ENCODE measurements at regions not wholly inside any gene's neighbourhood (a gene's known extent, or its start where the extent isn't known, plus 50 kb on each side); places are given as distances from the start of the nearest gene placed in this dataset.

DNA sequence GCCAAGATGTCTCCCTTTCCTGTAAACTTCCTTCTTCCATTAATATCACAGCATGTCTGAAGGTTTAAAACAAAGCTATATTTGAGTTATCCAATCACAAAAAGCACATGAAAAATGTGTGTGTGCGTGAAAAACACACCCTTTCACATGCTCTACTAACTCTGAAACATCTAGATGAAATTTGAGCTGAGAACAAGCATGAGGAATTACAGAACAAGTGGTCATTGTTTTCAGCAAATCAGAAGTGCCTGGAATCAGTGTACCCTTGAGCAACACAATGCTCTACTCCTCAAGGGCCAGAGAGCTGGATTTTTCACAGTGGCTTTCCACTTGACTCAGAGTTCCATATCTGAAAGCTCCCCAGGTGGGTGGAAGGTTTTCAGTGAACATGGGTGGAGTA is 255.9 kb downstream of the PSAT1 start:
- Histone ChIP-seq H3K9ac (ENCODE audit: low read length) (no peak overlapping the region), H3K27me3 (ENCODE audit: control insufficient read depth, insufficient read depth, low read length) (no peaks in the 10 kb centered on the region)

DNA sequence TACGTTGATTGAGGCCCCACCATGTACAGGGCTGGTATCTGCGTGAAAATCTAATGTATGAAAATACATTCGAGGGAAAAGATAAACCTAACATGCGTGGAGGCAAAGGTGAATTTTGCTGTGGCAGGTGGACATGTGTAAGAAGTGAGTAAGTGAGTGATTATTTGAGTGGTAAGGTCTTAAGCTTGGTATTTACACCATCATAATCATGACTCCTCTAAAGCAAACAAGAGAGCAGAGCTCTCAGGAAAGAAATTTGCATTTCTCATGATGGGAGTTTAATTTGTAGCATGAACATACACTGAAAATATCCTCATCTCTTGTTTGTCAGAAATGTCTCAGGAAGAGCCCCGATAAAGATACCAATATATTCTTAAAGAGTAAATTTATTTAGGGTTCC is 260.6 kb downstream of the PSAT1 start:
- H3K36me3 ChIP-seq (ENCODE audit: control insufficient read depth, insufficient read depth, low read length): no peaks in the 10 kb centered on the region
- H3K9ac ChIP-seq (ENCODE audit: low read length): no peak overlapping the region
- H3K4me1 ChIP-seq (ENCODE audit: control insufficient read depth, insufficient read depth, low read length): no peaks in the 10 kb centered on the region
- no peak overlapping the region for H3K27ac ChIP-seq (ENCODE audit: low read depth, low read length)
- no peak overlapping the region for H3K4me3 ChIP-seq (ENCODE audit: low read length)
- no peaks in the 10 kb centered on the region for H3K27me3 ChIP-seq (ENCODE audit: control insufficient read depth, insufficient read depth, low read length)

More for the DNA sequence above, 255.9 kb downstream of the PSAT1 start:
- no peaks in the 10 kb centered on the region for H3K36me3 ChIP-seq (ENCODE audit: control insufficient read depth, insufficient read depth, low read length)
- no peak overlapping the region for H3K4me3 ChIP-seq (ENCODE audit: low read length)
- H3K4me1 ChIP-seq (ENCODE audit: control insufficient read depth, insufficient read depth, low read length): no peaks in the 10 kb centered on the region
- no peak overlapping the region for H3K27ac ChIP-seq (ENCODE audit: low read depth, low read length)

DNA sequence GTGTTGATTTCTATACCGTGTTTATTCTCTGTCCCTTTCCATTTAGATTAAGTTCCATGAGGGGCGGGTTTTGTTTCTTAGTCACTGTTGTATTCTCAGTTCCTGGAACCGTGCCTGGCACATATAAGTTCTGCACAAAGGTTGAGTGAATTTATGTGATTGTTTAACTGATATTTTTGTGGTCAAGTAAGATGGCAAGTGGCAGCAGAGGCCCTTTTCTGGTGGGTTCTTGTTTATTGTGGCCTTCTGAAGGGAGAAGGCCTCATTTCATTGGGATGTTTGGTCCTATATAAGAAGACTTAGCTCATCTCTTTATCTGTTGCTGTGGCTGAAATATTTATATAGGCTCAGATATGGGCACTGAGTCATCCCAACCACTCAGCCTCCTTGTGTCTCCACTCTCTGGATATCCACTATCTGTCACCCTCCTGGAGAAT is 262.5 kb downstream of the PSAT1 start:
- H3K27ac ChIP-seq (ENCODE audit: low read depth, low read length): no peak overlapping the region
- no peak overlapping the region for H3K4me3 ChIP-seq (ENCODE audit: low read length)
- no peak overlapping the region for H3K9ac ChIP-seq (ENCODE audit: low read length)
- H3K36me3 ChIP-seq (ENCODE audit: control insufficient read depth, insufficient read depth, low read length): no peaks in the 10 kb centered on the region
- H3K4me1 ChIP-seq (ENCODE audit: control insufficient read depth, insufficient read depth, low read length): no peaks in the 10 kb centered on the region
- no peaks in the 10 kb centered on the region for H3K27me3 ChIP-seq (ENCODE audit: control insufficient read depth, insufficient read depth, low read length)

DNA sequence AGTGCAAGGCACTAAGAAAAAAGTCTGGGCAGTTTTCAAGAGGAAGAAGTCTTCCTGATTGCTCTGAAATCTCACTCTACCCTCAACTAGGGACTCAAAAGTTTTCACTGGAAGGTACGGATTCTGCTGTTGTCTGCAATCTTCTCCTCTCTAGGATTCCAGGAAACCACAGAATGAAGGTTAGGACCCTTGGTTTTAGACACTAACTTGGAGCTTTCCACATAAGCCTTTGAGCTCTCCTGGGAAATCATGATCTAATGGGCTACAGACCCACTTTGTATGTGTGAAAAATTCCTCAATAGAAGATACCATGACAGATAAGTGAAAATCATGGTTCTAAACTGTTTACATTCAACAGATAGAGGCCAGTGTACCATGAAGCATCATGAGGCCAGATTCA is 265.1 kb downstream of the PSAT1 start:
- Histone ChIP-seq H3K36me3 (ENCODE audit: control insufficient read depth, insufficient read depth, low read length) (no peaks in the 10 kb centered on the region), H3K4me1 (ENCODE audit: control insufficient read depth, insufficient read depth, low read length) (no peaks in the 10 kb centered on the region), H3K27me3 (ENCODE audit: control insufficient read depth, insufficient read depth, low read length) (no peaks in the 10 kb centered on the region), H3K27ac (ENCODE audit: low read depth, low read length) (no peak overlapping the region), H3K9ac (ENCODE audit: low read length) (no peak overlapping the region), H3K4me3 (ENCODE audit: low read length) (no peak overlapping the region)

DNA sequence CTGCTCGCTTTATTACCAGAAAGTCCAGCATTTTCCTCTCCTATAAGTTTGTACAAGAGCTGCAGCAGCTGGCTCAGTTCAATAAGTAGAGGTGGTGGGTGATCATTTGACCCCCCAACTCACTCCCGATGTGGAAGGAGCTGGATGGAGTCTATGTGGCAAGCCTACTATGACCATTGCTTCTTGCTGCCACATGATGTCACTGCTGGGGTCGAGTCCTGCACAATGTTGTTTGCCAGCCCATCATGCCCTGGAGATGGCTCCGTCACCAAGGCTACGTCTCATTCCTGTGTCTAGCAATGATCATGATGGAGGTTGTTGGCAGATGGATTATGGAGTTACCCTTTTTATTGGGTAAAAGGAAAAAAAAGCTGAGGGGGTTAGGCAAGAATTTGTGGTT is 266.3 kb downstream of the PSAT1 start:
- Histone ChIP-seq H3K27me3 (ENCODE audit: control insufficient read depth, insufficient read depth, low read length) (no peaks in the 10 kb centered on the region), H3K27ac (ENCODE audit: low read depth, low read length) (no peak overlapping the region), H3K9ac (ENCODE audit: low read length) (no peak overlapping the region), H3K4me1 (ENCODE audit: control insufficient read depth, insufficient read depth, low read length) (no peaks in the 10 kb centered on the region), H3K4me3 (ENCODE audit: low read length) (no peak overlapping the region), H3K36me3 (ENCODE audit: control insufficient read depth, insufficient read depth, low read length) (no peaks in the 10 kb centered on the region)

DNA sequence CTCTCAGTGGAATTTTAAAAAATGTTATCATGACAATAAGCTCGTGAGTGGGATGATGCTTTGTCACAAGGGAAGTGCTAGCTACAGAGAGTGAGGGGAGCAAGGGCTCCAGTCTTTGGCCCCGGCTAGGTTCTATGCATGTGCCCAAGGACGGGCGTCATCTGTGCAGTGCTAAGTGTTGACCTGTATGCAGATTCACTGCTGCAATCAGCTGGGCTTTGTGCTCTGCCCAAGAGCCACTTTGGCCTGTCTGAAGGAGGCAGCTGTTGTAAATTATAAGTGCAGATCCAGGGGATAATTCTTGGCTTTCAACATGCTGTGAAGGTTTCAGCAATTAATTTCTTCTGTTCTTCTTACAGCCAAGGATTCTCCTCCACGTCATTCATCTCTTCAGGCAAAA is 268.6 kb downstream of the PSAT1 start:
- no peaks in the 10 kb centered on the region for H3K36me3 ChIP-seq (ENCODE audit: control insufficient read depth, insufficient read depth, low read length)

DNA sequence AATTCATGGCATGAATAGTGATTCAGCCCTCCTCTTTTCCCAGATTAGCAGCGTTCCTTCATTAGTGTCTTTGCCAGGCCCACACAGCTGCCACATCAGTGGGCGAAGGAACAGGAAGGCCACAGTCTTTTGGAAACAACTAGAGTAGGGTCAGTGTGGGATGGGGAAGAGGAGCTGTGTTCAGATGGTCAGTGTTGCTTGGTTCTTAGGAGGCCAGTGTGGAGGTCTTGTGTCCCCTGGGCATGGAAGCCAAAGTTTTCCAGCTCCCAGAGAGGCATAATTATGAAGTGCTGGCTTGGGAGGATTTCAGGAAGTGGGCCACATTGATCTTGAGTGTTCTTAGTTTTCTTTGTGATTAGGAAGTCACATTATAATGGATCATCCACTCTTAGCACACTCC is 269.6 kb downstream of the PSAT1 start:
- Histone ChIP-seq H3K36me3 (ENCODE audit: control insufficient read depth, insufficient read depth, low read length) (no peaks in the 10 kb centered on the region), H3K4me3 (ENCODE audit: low read length) (no peak overlapping the region), H3K27ac (ENCODE audit: low read depth, low read length) (no peak overlapping the region), H3K27me3 (ENCODE audit: control insufficient read depth, insufficient read depth, low read length) (no peaks in the 10 kb centered on the region), H3K4me1 (ENCODE audit: control insufficient read depth, insufficient read depth, low read length) (no peaks in the 10 kb centered on the region), H3K9ac (ENCODE audit: low read length) (no peak overlapping the region)

More for the DNA sequence above, 268.6 kb downstream of the PSAT1 start:
- Histone ChIP-seq H3K9ac (ENCODE audit: low read length) (no peak overlapping the region), H3K4me3 (ENCODE audit: low read length) (no peak overlapping the region), H3K27ac (ENCODE audit: low read depth, low read length) (no peak overlapping the region), H3K27me3 (ENCODE audit: control insufficient read depth, insufficient read depth, low read length) (no peaks in the 10 kb centered on the region), H3K4me1 (ENCODE audit: control insufficient read depth, insufficient read depth, low read length) (no peaks in the 10 kb centered on the region)

DNA sequence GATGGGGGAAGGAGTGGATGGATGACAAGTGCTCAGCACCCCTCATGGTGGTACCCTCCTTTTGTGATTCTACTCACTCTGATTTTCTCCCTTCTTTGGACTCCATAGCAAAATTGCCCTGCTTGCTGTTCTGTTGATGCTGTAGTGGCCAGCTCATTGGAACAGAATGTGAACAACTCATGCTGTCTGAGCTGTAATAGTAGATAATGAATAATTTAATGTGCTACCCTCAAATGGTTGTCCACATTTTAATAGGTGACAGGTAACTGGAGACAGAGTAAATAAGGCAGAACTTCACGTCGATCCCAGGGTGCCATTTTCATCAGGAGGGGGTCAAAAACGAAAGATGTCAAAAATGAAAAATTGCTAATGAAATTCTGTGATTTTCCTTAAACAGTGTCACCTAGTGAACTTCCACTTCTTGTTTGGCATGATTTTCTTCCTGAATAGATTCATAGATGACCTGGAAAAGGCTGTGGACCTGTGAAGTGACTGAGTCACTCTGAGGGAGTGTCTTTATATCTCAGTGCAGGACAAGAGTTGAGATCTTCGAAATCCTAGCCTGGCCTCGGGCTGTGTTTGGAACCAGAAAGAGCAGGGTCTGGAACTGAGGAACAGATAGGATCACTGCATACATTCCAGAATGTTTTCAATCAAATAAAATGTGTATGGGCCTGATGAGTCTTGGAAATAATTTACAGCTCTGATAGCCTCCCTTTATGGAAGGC is 270.2 kb downstream of the PSAT1 start:
- Histone ChIP-seq H3K9ac (ENCODE audit: low read length) (no peak overlapping the region), H3K4me3 (ENCODE audit: low read length) (no peak overlapping the region), H3K36me3 (ENCODE audit: control insufficient read depth, insufficient read depth, low read length) (no peaks in the 10 kb centered on the region), H3K27ac (ENCODE audit: low read depth, low read length) (no peak overlapping the region), H3K4me1 (ENCODE audit: control insufficient read depth, insufficient read depth, low read length) (no peaks in the 10 kb centered on the region), H3K27me3 (ENCODE audit: control insufficient read depth, insufficient read depth, low read length) (no peaks in the 10 kb centered on the region)

DNA sequence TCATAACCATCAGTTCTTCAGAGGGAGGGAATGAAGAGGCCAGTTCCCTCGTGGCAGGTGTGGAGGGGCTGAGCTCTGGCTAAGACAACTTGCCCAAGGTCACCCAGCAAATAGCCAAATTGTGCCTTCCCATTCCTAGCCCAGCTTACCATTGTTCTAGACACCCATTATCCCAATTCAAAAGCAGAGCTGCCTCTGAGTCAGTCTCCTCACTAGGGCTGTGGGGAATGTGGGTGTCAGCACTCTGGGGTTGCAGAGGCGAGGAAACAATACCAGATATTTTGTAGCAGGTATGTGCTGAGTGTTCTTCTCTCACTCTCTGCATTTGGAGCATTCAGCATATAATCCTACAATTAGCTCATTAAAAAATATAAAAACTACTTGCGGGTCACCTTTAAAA is 270.8 kb downstream of the PSAT1 start:
- Histone ChIP-seq H3K4me1 (ENCODE audit: control insufficient read depth, insufficient read depth, low read length) (no peaks in the 10 kb centered on the region), H3K27me3 (ENCODE audit: control insufficient read depth, insufficient read depth, low read length) (no peaks in the 10 kb centered on the region), H3K27ac (ENCODE audit: low read depth, low read length) (no peak overlapping the region), H3K9ac (ENCODE audit: low read length) (no peak overlapping the region), H3K4me3 (ENCODE audit: low read length) (no peak overlapping the region), H3K36me3 (ENCODE audit: control insufficient read depth, insufficient read depth, low read length) (no peaks in the 10 kb centered on the region)

DNA sequence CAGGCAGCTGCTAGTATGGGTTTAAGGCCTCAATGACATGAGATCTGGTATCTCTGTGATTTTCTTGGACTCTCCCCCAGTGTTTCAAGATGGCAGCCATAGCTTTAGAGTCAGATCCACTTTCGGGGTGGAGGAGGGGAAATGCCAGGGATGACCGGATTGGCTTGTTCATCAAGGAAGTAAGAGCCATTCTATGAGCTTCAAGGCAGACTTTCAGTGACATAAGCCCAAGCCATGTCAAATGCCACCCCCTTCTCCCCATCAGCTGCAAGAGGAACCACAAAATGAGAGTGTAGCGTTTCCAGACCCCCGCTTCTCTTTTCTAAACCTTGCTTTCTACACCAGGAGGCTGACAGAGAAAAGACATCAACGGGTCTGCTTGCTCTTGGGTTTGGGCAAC is 271.8 kb downstream of the PSAT1 start:
- Histone ChIP-seq H3K36me3 (ENCODE audit: control insufficient read depth, insufficient read depth, low read length) (no peaks in the 10 kb centered on the region), H3K4me3 (ENCODE audit: low read length) (no peak overlapping the region), H3K27me3 (ENCODE audit: control insufficient read depth, insufficient read depth, low read length) (no peaks in the 10 kb centered on the region), H3K27ac (ENCODE audit: low read depth, low read length) (no peak overlapping the region), H3K9ac (ENCODE audit: low read length) (no peak overlapping the region), H3K4me1 (ENCODE audit: control insufficient read depth, insufficient read depth, low read length) (no peaks in the 10 kb centered on the region)

DNA sequence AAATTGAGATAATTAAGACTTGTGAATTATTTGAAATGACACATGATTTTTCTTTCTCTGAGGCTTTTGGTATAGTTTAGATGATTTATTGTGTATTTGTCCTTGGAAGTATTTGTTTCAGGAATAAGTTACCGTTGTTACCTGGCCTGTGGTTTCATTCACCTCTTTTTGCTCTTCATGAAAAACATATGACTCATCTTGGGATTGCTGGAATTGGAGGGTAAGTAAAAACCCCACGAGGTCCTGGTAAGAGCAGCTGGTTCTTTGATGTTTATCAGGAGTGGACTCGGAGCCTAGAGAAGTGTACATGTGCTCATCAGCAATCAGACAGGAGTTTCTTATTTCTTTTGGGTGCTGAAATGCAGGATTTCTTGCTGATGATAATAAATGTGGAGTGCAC is 275.3 kb downstream of the PSAT1 start:
- H3K4me1 ChIP-seq (ENCODE audit: control insufficient read depth, insufficient read depth, low read length): no peaks in the 10 kb centered on the region
- no peak overlapping the region for H3K4me3 ChIP-seq (ENCODE audit: low read length)
- H3K36me3 ChIP-seq (ENCODE audit: control insufficient read depth, insufficient read depth, low read length): no peaks in the 10 kb centered on the region
- H3K27ac ChIP-seq (ENCODE audit: low read depth, low read length): no peak overlapping the region
- H3K9ac ChIP-seq (ENCODE audit: low read length): no peak overlapping the region
- no peaks in the 10 kb centered on the region for H3K27me3 ChIP-seq (ENCODE audit: control insufficient read depth, insufficient read depth, low read length)

DNA sequence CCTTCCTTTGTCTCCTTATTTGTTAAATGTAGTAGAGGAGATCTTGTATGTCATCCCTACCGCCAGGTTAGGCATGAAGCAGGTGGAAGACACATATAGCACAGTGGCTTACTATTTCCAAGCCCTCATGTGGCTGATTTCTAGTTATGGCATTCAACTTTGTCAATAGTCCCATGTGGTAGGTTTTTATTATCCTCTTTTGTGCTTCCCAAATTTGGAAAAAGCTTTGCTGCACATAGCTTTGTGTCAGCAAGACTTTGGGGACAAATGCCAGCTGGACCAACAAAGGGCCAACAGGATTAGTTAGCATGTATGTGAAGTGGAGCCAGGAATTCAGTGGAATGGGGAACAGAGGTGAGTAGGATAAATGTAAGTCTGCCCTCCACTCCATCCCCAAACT is 276.3 kb downstream of the PSAT1 start:
- H3K36me3 ChIP-seq (ENCODE audit: control insufficient read depth, insufficient read depth, low read length): no peaks in the 10 kb centered on the region
- H3K4me1 ChIP-seq (ENCODE audit: control insufficient read depth, insufficient read depth, low read length): no peaks in the 10 kb centered on the region
- H3K9ac ChIP-seq (ENCODE audit: low read length): no peak overlapping the region
- no peak overlapping the region for H3K27ac ChIP-seq (ENCODE audit: low read depth, low read length)
- no peaks in the 10 kb centered on the region for H3K27me3 ChIP-seq (ENCODE audit: control insufficient read depth, insufficient read depth, low read length)
- H3K4me3 ChIP-seq (ENCODE audit: low read length): no peak overlapping the region

DNA sequence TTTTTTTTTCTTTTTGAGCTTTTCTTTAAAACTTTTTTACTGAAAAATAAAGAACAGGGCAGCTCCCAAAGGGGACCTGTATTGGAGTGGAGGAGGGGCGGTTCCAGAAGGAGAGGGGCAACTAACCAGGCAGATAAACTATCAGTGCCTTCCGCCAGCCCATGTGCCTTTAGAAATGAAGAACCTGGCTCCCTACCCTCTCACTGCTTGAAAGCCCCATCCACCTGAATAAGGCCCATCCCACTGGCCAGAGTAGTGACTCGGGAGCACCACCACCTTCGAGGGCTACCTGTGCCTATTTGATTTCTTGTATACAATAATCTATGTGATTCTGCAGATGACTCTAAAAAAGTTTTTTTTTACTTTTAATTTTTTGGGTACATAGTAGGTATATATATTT is 276.7 kb downstream of the PSAT1 start:
- H3K27me3 ChIP-seq (ENCODE audit: control insufficient read depth, insufficient read depth, low read length): no peaks in the 10 kb centered on the region
- H3K36me3 ChIP-seq (ENCODE audit: control insufficient read depth, insufficient read depth, low read length): no peaks in the 10 kb centered on the region
- H3K27ac ChIP-seq (ENCODE audit: low read depth, low read length): no peak overlapping the region
- no peaks in the 10 kb centered on the region for H3K4me1 ChIP-seq (ENCODE audit: control insufficient read depth, insufficient read depth, low read length)
- H3K9ac ChIP-seq (ENCODE audit: low read length): no peak overlapping the region
- H3K4me3 ChIP-seq (ENCODE audit: low read length): no peak overlapping the region

All from rectal smooth muscle tissue (tissue), 1 donor.